NCI-H2196 (cell line): ENCODE measurements at regions not wholly inside any gene's neighbourhood (a gene's known extent, or its start where the extent isn't known, plus 50 kb on each side); places are given as distances from the start of the nearest gene placed in this dataset.

Source experiments
- DNase-seq: peaks from one replicate; lab custom pipeline; 2025; ENCODE audit not compliant: unreplicated experiment; lab: John Stamatoyannopoulos, UW

DNA sequence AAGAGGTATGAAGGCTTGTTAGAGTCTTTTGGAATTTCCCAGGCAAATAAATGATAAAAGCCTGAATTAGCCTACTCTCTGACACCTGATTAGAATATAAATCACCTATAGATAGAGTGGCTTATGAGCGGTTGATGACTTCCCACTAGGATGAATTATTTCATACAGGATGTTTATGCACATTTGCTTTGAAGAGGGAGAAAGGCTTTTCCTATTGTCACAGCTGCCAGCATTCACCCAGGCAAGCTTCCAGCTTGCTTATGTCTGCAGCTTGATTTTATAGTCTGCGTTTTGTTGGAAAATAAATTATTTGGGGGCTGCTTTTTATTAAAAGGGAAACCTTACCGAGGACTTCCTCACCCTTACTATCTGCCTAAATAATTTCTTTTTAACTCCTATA, 51.3 kb upstream of the EIF2S2 start:
- no peak for DNase-seq

DNA sequence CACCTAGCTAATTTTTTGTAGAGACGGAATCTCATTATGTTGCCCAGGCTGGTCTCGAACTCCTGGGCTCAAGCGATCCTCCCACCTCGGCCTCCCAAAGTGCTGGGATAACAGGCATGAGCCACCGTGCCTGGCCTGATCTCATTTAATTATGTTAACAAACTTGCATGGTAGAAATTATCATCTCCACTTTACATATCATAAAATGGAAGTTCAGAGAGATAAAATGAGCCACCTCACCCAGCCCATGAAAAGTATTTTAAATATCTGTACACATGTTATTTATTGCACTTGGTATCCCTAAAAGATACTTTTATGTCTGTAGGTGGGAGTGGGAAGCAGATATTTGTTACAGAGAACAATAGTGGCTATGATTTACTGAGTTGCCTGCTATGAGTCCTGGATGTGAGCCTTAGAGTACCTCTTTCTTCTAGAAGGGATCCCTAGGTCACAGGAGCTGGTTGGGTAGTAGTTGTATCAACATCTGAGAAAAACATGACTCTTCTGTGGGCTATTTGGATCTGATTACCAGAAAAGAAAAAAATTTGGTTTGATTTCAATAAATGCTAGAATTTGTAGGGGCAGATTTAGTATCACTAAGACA, 52.4 kb upstream of the EIF2S2 start:
- no peak for DNase-seq

DNA sequence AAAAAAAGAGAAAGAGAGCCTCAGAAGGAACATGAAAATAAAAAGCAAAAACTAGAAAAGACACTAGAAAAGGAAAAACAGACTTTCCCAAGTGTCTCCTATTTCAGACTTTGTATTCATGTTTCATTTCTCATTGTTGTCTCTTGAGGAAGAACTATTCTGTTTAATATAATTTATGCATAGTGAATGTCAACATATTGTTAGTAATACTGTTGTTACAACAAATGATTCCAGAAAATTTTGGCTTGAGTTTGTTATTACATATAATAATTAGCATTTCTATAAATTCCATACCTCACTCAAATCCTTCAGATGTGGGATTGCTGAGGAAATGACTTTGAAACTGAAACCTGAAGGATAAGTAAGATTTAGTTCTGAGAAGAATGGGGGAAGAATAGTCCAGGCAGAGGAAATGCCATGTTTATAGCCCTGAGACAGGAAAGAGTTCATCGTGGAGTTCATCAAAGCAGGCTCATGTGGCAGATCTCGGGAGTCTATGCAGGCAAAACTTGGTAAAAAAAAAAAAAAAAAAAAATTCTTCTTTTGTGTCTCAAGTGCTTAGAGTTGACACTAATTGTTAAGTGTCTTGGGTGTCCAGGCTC, 53.1 kb upstream of the EIF2S2 start:
- no peak for DNase-seq

DNA sequence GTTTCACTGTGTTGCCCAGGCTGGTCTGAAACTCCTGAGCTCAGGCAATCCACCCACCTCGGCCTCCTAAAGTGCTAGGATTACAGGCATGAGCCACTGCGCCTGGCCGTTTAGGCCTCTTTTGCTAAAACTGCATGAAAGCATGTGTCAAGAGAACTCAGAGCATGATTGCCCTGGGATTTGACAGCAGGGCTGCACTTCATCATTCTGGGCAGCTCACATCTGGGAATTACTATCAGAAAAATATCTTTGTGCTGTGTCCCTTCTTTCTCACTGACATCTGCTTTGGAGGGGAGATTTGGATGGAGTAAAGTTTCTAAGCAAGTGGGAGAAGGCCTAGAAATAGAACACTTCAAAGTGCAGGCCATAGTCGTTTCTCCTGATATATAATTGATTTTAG, 59.6 kb upstream of the EIF2S2 start:
- DNase-seq = no peak

DNA sequence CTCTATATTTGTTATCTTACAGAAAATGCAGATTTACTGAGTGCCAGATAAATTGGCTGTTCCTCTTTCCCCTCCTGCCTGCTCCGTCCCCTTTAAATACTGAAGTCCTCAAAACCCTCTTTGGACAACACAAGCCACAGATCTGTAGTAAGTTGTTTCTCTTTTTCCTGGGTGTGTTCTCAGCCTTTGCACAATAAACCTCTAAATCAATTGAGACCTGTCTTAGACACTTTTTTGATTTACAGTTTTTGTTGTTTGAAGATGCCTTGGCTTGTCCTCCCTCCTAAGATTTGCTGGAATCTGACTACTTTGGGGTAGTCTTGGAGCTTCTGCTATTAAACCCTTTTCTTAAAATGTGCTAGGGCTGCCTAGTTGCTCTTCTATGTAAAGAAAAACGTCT, 60.9 kb upstream of the EIF2S2 start:
- no peak for DNase-seq

DNA sequence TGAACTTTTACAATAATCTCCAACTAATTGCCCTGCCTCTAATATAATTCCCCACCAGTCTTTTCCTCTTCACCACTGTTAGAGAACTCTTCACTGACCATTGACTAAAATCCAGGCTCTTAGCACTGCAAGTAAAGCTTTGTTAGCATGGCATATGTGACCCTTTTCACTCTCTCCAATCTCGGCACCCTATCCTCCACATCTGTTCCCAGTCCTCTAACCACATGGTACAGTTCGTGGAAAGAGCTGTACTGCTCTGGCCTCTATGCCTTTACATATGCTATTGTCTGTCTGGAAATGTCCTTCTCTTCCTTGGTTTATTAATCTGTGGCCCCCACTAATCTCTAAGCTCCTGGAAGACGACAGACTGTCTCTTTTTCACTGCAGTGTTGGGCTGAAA, 63.0 kb upstream of the EIF2S2 start:
- DNase-seq = no peak

DNA sequence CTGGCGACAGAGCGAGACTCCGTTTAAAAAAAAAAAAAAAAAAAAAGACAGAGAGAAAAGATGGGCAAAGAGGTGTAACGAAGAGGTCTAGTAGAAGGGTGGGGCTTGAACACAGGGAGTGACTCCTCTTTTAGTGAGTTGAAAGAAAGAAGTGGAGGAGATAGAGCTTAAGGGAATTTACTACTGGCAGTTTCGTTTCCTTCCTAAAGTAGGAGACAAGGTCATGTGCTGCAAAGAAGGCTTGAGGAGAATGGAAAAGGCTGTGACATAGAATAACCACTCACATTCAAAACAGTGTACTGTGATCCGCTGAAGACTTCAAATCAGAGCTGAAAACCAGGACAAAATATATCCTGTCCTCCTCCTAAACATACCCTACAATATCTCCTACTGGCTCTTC, 63.8 kb upstream of the EIF2S2 start:
- no peak for DNase-seq

DNA sequence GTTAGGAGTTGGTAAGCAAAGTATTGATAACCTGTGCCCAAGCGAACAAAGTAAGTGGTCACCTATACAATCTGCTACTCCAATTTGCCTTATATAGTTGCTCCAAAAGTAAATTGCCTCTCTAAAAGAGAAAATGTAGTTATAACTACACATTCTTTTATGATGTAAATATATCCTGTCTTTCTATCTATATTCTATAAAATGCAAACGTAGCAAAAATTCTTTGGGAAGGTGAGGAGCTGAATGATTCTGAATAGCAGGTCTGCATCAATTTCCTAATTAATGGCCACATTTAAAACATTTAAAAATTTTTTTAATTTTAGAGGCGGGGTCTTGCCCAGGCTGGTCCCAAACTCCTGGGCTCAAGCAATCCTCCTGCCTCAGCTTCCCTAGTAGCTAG, 64.2 kb upstream of the ASIP start:
- no peak for DNase-seq

DNA sequence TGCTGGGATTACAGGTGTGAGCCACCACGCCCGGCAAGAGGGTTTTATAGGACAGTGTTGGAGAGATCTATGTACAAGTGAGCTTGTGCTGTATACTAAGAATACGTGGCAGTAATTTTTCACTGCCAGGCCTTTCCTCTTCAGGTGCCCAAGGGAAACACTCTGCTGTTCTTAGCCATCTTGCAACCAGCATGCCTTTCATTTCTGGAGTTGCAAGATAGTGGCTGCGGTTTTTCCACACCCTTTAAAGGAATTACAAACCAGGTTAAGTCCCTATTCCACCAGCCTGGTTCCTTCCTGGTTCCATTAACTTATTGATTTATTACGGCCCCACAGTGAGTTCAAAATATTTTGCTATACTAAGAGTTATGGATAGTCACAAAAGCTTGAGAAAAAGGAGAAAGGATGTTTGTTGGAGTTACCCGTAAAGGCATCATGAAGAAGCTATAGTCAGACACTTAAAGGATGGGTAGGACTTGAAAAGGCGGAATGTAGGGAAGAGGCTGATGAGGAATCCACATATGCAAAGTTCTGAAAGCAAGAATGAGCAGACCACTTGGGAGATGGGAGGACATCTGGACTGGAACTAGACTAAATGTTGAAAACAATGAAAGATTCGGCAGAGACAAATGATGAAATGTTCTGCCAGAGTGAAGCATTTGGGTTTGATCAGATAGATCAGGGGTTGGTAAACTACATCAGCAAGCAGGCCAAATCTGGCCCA, 61.4 kb upstream of the ASIP start:
- DNase-seq = no peak

DNA sequence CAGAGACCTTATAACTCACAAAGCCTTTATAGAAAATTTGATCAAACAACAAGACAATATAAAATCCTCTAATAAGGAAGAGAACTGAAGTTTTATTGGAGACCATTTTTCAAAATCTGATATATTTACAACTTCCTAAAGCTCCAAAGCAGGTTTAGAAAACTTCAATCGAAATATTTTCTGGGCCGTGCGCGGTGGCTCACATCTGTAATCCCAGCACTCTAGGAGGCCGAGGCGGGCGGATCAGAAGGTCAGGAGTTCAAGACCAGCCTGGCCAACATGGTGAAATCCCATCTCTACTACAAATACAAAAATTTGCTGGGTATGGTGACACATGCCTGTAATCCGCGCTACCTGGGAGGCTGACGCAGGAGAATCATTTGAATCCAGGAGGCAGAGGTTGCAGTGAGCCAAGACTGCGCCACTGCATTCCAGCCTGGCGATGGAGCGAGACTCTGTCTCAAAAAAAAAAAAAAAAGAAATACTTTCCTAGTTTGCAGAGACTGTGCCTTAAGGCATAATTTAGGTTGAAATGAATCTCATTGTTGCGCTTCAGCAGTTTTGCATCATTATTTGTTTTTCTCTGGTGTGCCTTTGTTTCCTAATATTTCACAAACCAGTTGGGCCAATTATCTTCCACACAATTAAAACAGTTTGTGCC, 60.6 kb upstream of the ASIP start:
- no peak for DNase-seq

DNA sequence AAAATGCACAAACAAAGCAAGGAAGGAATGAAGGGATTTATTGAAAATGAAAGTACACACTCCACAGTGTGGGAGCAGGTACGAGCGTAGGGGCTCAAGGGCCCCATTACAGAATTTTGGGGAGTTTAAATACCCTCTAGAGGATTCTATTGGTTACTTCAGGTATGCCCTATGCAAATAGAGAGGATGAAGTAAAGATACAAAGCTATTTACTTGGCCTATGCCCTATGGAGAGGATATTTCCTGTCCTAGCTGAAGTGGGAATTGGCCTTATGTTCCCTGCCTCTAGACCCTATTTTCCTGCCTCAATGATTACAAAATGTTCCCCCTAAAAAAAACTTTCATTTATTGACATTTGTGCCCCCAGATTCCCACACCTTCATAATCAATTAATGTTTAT, 59.7 kb upstream of the ASIP start:
- no peak for DNase-seq

DNA sequence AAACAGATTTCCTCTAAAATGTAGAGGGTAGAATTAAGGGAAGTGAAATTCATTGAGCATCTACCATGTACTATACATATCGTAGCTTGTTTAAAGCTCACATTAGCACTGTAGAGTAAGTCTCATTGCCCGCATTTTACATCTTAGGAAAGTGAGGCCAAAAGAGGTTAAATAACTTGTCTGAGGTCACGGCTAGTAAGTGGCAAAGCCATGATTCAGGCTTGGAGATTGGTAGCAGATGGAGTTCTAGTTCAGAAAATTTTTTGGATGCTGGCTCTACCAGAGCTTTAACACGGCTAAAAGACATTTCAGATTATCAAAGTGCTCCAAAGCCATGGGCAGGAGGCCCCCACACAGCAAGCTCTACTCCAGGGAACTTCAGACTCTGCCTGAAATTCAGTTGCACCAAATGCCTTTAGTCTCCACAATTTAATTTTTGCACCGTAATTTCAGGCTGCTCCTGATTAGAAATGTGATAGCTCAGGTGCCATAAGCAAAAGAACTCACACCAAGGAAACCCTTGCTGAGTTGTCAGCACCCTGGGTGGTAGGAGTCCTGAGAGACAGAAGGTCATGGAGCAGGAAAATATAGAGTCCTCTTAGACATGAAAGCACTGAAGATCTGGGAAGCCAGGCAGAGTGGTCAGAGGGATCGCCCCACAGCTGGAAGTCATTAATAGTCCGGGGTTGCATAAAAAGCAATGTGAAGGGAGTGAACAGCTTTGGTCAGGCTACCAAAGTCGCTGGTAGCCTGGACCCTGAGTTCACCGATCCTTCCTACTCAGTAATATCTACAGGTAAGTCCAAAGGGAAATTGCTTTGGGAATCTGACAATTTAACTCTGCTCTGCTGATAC, 55.2 kb upstream of the ASIP start:
- no peak for DNase-seq

DNA sequence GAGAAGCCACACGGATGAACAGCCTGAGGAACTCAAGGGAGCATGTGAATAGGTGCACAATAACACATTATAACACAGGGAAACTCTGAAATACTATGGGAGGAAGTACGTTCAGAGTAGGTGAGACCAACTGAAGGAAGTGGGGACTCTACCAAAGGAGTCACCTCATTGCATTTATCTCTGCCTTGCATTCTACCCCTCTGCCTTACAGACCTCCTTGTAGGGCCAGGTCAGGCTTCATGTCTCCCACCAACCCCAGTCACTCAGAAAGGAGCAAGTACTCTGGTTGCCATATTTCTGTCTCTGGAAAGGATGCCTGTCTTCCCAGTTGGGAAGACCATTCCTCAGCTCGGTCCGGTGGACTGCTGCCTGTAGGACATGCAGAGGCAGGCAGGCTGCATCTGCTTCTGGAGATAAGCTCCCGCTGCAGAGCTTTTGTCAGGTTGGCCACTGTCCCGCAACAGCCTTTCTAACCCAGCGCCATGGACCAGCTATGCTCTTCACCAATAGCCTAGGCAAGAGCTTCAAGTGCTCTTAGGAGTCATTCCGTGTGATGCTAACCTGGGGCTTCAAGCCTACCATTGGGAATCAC, 51.6 kb upstream of the ASIP start:
- no peak for DNase-seq

DNA sequence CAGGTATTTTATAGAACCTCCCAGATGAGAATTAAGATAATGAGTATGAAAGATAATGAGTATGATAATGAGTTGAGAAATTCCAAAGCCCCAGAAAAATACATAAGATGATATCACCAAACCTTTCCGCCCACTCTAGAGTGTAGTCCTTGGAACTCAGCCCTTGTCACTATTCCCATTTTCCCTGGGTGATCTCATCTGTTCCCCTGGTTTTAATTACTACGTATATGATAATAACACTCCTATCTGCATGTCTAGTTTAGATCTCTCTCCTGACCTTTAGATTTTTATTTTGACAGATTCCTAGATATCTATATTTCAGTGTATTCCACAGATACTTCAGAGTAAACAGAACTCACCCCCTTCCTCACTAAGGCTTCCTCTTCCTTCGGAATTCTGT, 51.0 kb upstream of the ASIP start:
- no peak for DNase-seq

DNA sequence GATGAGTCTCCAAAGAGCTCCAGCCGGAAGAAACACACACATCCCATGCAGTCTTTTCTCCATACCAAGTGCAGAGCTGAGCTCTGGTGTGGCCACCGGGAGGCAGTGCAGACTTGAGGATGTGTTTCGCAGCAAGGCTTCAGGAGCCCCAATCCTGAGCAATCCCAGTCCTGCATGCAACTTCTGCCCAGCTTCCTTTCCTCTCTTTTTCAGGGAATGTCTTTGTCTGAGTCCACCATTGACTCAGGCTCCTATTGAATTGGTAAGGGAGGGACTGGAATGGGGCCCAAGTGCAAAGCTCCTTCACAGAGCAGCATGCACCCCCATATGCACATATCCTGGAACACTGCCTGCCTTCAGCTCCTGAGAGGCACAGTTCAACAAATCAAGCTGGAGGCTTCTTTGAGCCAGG, 50.5 kb upstream of the ASIP start:
- peak; percentile 64 for DNase-seq
